Pancreas (tissue), 10 donors: ENCODE measurements at regions not wholly inside any gene's neighbourhood (a gene's known extent, or its start where the extent isn't known, plus 50 kb on each side); places are given as distances from the start of the nearest gene placed in this dataset.

Experiments used
- ATAC-seq, 4 donors: fragments of 200-7000 bp; cut with Tn5 transposase; one replicate each; pipeline versions ENCODE4 v1.8.0 to v1.9.1; 2020; ENCODE audit warnings: mild to moderate bottlenecking in 4 of 4, moderate library complexity in 4 of 4
- DNase-seq, 6 donors: peaks; one replicate each; pipeline ENCODE4 v3.0.0-alpha.2; 2020
- FAIRE-seq: peaks from 2 replicates; lab custom pipeline; 2012; peaks lifted over from hg19 to GRCh38; lab: Jason Lieb, UNC
- H3K27ac ChIP-seq, 4 donors: fragments of 200-600 bp; sonication (generic); 1 replicate in 3 of 4; 2 replicates in 1 of 4; pipeline versions ENCODE4 v1.5.0 to v1.8.0; 2020
- H3K27me3 ChIP-seq, 4 donors: fragments of 200-600 bp; one replicate each; pipeline ENCODE4 v1.8.0; 2021
- H3K36me3 ChIP-seq, 3 donors: fragments of 200-600 bp; sonication (generic) in 1 of 3; one replicate each; pipeline versions ENCODE4 v1.5.0 to v1.8.0; 2020 to 2021
- H3K4me1 ChIP-seq, 3 donors: fragments of 200-600 bp; one replicate each; pipeline ENCODE4 v1.8.0; 2021
- H3K4me3 ChIP-seq, 4 donors: fragments of 200-600 bp; sonication (generic) in 2 of 4; one replicate each; pipeline versions ENCODE4 v1.5.0 to v1.8.0; 2020 to 2021
- H3K9me3 ChIP-seq, 4 donors: fragments of 200-600 bp; one replicate each; pipeline ENCODE4 v1.8.0; 2021
- CTCF ChIP-seq, 4 donors: fragments of 200-600 bp; sonication (generic) in 3 of 4; IDR thresholded peaks; one replicate each; pipeline versions ENCODE4 v1.5.0 to v1.8.0; 2021; ENCODE audit warnings: antibody characterized with exemption in 4 of 4
- WGBS, 2 donors: extraction: QIAGEN DNeasy Blood & Tissue Kit; methylation state at CpG; one replicate each; pipeline ENCODE4 v1.1.7; 2013; 5-methylcytosine and 5-hydroxymethylcytosine counted together
- intact Hi-C, 3 donors: fragments of 100-400 bp; cut with DNase I; formaldehyde crosslinking; loops; one replicate each; pipeline versions ENCODE4 v1.11.1 to v1.14.2; 2022
- donor health status: healthy with polysubstance abuse.
- donor health status: DM: no; HTN: no; CAD: no; lungs with moderate emphysema.
- donor health status: DM: no; HTN: no; CAD: no.
- donor health status: control.
- donor health status: control.
- donor health status: Bipolar disorder and iron deficiency.
- donor health status: DM: yes; HTN: yes; CAD: no.
- donor health status: DM: no; HTN: no; CAD: no.
- donor health status: DM: no; HTN: no; CAD: no.
- donor health status: DM: yes; HTN: yes; CAD: no.

DNA sequence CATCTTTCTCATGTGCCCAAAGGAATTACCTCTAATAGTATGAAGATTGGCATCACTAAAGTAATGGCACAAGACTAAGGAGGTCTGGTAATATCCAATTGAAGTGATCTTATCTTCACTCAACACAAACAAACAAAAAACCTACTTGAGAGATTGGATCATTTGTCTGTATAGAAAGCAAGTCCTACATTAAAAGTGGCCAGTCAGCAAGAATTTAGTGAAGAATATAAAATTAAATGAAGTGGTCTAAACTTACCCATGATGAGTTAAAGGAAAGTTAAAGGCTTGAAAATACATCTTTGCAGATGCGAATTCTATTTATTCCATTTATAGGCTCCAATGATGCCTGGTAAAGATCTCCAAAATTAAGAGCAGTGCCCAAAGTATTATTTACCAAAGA lies 350.3 kb upstream of the PCSK5 start:
- TF ChIP-seq CTCF (IDR thresholded peaks at IDR 0.05), result no peak
- Histone ChIP-seq H3K36me3 (no peaks in the 10 kb centered on the region), H3K27ac (no peak overlapping the region), H3K27me3 (no peaks in the 10 kb centered on the region), H3K9me3 (no peaks in the 10 kb centered on the region), H3K4me3 (no peak overlapping the region), H3K4me1 (no peaks in the 10 kb centered on the region)
- intact Hi-C loops, result no loop called here
- WGBS, 2 donors, result 82 to 97% methylated on average over 1 of the region's 1 CpG
- DNase-seq, result no peak
- no peak for ATAC-seq
- FAIRE-seq, result no peak

DNA sequence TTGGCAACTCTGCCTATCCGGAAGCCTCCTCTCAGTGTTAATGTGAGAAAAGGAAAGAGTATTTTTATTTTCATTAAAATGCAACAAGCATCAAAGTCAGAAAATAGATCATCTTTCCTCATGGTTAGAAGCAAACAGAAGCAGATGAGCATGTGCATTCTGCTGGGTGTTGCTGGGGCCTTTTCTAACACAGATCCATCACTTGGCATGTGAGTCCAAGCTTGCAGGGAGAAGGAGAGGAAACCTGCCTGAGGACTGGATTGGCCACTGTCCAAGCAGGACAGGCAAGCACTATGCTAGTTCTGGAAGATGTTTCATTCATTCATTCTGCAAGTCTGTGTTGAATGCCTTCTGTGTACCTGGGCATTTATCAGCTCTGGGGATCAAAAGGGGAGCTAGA lies 348.7 kb upstream of the PCSK5 start:
- Histone ChIP-seq H3K36me3 (no peaks in the 10 kb centered on the region), H3K4me1 (no peaks in the 10 kb centered on the region), H3K27me3 (no peaks in the 10 kb centered on the region), H3K9me3 (no peaks in the 10 kb centered on the region), H3K4me3 (no peak overlapping the region), H3K27ac (no peak overlapping the region)
- ATAC-seq (no peak), DNase-seq (no peak), FAIRE-seq (no peak)
- no peak for TF ChIP-seq CTCF (IDR thresholded peaks at IDR 0.05)
- intact Hi-C loops, result no loop called here
- 55 to 79% methylated on average over 1 of the region's 1 CpG for WGBS, 2 donors

DNA sequence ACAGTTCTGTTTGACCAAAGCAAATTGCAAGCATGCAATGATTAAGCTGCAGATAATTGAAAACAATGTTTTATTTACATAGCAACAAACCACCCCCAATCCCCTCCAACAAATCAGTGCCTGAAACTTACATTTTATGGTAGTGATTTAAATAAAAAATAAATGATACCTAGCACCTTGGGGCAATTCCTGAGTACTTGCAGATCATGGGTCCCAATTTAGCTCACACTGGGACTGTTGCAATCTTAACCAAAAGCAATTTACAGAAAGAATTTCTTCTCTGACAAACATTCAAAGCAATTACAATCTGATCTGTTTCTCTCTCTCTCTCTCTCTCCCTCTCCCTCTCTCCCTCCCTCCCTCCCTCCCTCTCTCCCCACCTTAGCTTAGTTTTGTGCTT lies 345.7 kb upstream of the PCSK5 start:
- ATAC-seq, result no peak
- H3K27ac ChIP-seq, result no peak overlapping the region
- no peaks in the 10 kb centered on the region for H3K36me3 ChIP-seq
- intact Hi-C loops, result no loop called here
- no peaks in the 10 kb centered on the region for H3K4me1 ChIP-seq
- H3K27me3 ChIP-seq, result no peaks in the 10 kb centered on the region
- no peak for DNase-seq
- FAIRE-seq, result no peak
- no peaks in the 10 kb centered on the region for H3K9me3 ChIP-seq
- no peak overlapping the region for H3K4me3 ChIP-seq
- TF ChIP-seq CTCF (IDR thresholded peaks at IDR 0.05), result no peak

GRCh38 chr9:75545287-75545686 lies 345.2 kb upstream of the PCSK5 start:
- TF ChIP-seq CTCF (IDR thresholded peaks at IDR 0.05), result no peak
- no peak for ATAC-seq

GRCh38 chr9:75548871-75549270 lies 341.6 kb upstream of the PCSK5 start:
- Histone ChIP-seq H3K27ac (no peak overlapping the region), H3K4me3 (no peak overlapping the region), H3K27me3 (no peaks in the 10 kb centered on the region), H3K36me3 (no peaks in the 10 kb centered on the region), H3K9me3 (no peaks in the 10 kb centered on the region), H3K4me1 (no peaks in the 10 kb centered on the region)
- FAIRE-seq (no peak), ATAC-seq (no peak), DNase-seq (no peak)
- intact Hi-C loops, result no loop called here
- WGBS, 2 donors, result 49 to 60% methylated on average over 2 of the region's 2 CpGs
- TF ChIP-seq CTCF (IDR thresholded peaks at IDR 0.05), result no peak

More at GRCh38 chr9:75545287-75545686, 345.2 kb upstream of the PCSK5 start:
- DNase-seq, result no peak
- Histone ChIP-seq H3K9me3 (no peaks in the 10 kb centered on the region), H3K36me3 (no peaks in the 10 kb centered on the region), H3K27me3 (no peaks in the 10 kb centered on the region), H3K4me3 (no peak overlapping the region), H3K4me1 (no peaks in the 10 kb centered on the region), H3K27ac (no peak overlapping the region)
- FAIRE-seq, result no peak
- 36 to 45% methylated on average over 3 of the region's 3 CpGs for WGBS, 2 donors
- intact Hi-C loops, result no loop called here
